ENCODE measurements at regions not wholly inside any gene's neighbourhood (a gene's known extent, or its start where the extent isn't known, plus 50 kb on each side); places are given as distances from the start of the nearest gene placed in this dataset.

GRCh38 chr2:8312861-8313830 lies 368.7 kb upstream of the ID2 start (continued):
- TF ChIP-seq RBM34 (IDR thresholded peaks at IDR 0.05; ENCODE audit: borderline replicate concordance, insufficient read depth, low read length) = no peak
- peak; percentile 50; the same call in 1 of the 2 replicates for TF ChIP-seq L3MBTL2 (IDR thresholded peaks at IDR 0.05)
- no peak for TF ChIP-seq E4F1 (CRISPR knock-in tag; IDR thresholded peaks at IDR 0.05; ENCODE audit: borderline replicate concordance)
- no peak for TF ChIP-seq ATF6 (CRISPR knock-in tag; IDR thresholded peaks at IDR 0.05)
- no peak for TF ChIP-seq ZNF253 (CRISPR knock-in tag; conservative IDR thresholded peaks at IDR 0.05)
- TF ChIP-seq FIP1L1 (IDR thresholded peaks at IDR 0.05; ENCODE audit: low read depth, low read length, poor library complexity, severe bottlenecking) = no peak
- TF ChIP-seq PRMT5 (CRISPR knock-in tag; IDR thresholded peaks at IDR 0.05) = no peak
- peak; percentile 38 for TF ChIP-seq TAL1 (IDR thresholded peaks at IDR 0.05)
- TF ChIP-seq BDP1 (IDR thresholded peaks at IDR 0.05; ENCODE audit: insufficient read depth, insufficient read length) = no peak
- TF ChIP-seq ZNF668 (CRISPR knock-in tag; IDR thresholded peaks at IDR 0.05) = no peak
- TF ChIP-seq XRCC4 (IDR thresholded peaks at IDR 0.05; ENCODE audit: extremely low read depth, insufficient read depth, insufficient read length) = no peak
- no peak for TF ChIP-seq MEF2A (IDR thresholded peaks at IDR 0.05; ENCODE audit: control insufficient read depth, low read depth, low read length)
- TF ChIP-seq ZNF589 (CRISPR knock-in tag; IDR thresholded peaks at IDR 0.05; ENCODE audit: low read depth) = no peak
- no peak for TF ChIP-seq KDM4B (IDR thresholded peaks at IDR 0.05; ENCODE audit: borderline replicate concordance in 2 of 2, low read depth in 1 of 2)
- TF ChIP-seq ZNF24 (IDR thresholded peaks at IDR 0.05) = 0 out of 2 replicates have a peak, but pooled peaks have one; percentile 40
- TF ChIP-seq PRDM10 (IDR thresholded peaks at IDR 0.05; ENCODE audit: partially characterized antibody) = no peak
- no peak for TF ChIP-seq PTTG1 (tag; IDR thresholded peaks at IDR 0.05; ENCODE audit: low read depth)
- TF ChIP-seq TCF3 (CRISPR knock-in tag; IDR thresholded peaks at IDR 0.05) = peak; percentile 61
- 0 out of 2 replicates have a peak, but pooled peaks have one; percentile 58 for TF ChIP-seq ETV5 (CRISPR knock-in tag; IDR thresholded peaks at IDR 0.05; ENCODE audit: low read depth)
- no peak for TF ChIP-seq TCF7L2 (IDR thresholded peaks at IDR 0.05; ENCODE audit: low read depth, low read length)

All from K562 (cell line).